SK-N-SH (cell line): ENCODE measurements at regions not wholly inside any gene's neighbourhood (a gene's known extent, or its start where the extent isn't known, plus 50 kb on each side); places are given as distances from the start of the nearest gene placed in this dataset.

Experiments used
- CTCF ChIA-PET: fragments of 300-600, 350-600 bp; formaldehyde crosslinking; extraction: SDS; loops from one replicate; lab custom pipeline; 2021; lab: Yijun Ruan, JAX
- POLR2A ChIA-PET: fragments of 350-600 bp; sonication (Branson Sonifier 250); formaldehyde crosslinking; extraction: SDS; loops from one replicate; lab custom pipeline; 2020; ENCODE audit warnings: antibody characterized with exemption, inconsistent platforms; lab: Yijun Ruan, JAX
- DNase-seq: peaks from one replicate; pipeline ENCODE4 v3.0.0; 2012
- H2AFZ ChIP-seq: fragments of 200-600 bp; sonication (generic); 2 replicates; pipeline ENCODE4 v1.8.1; 2016; ENCODE audit warnings: antibody characterized with exemption, mild to moderate bottlenecking, low read depth
- H3F3A ChIP-seq: fragments of 200-600 bp; sonication (generic); replicated peaks from 2 replicates; pipeline ENCODE3; 2016; ENCODE audit warnings: antibody characterized with exemption, mild to moderate bottlenecking; ENCODE audit not compliant: insufficient read depth
- H3K27ac ChIP-seq, 2 experiments: fragments of 200-500 bp in 1 of 2; fragments of 200-600 bp in 1 of 2; sonication (Bioruptor generic) in 1 of 2; sonication (generic), shearing (Covaris generic) in 1 of 2; 2 replicates each; pipeline versions ENCODE4 v1.5.1 to v1.6.1; 2014 to 2016; ENCODE audit warnings: low read depth in 2 of 2, inconsistent platforms in 1 of 2, low read length in 1 of 2, mild to moderate bottlenecking in 1 of 2, mixed read lengths in 1 of 2
- H3K27me3 ChIP-seq: fragments of 200-600 bp; sonication (generic), shearing (Covaris generic); 2 replicates; pipeline ENCODE4 v1.6.1; 2016; ENCODE audit warnings: mixed run types; ENCODE audit not compliant: insufficient read depth
- H3K36me3 ChIP-seq, 2 experiments: fragments of 200-500 bp in 1 of 2; fragments of 200-600 bp in 1 of 2; sonication (Bioruptor generic) in 1 of 2; sonication (generic) in 1 of 2; replicated peaks in 1 of 2; 2 replicates each; pipeline versions ENCODE3 to v1.5.1; 2014 to 2016; ENCODE audit warnings: low read length in 1 of 2, mild to moderate bottlenecking in 1 of 2; ENCODE audit not compliant: insufficient read depth in 2 of 2, control insufficient read depth in 1 of 2
- H3K4me1 ChIP-seq, 2 experiments: fragments of 200-500 bp in 1 of 2; fragments of 200-600 bp in 1 of 2; sonication (Bioruptor generic) in 1 of 2; sonication (generic), shearing (Covaris generic) in 1 of 2; 2 replicates each; pipeline versions ENCODE4 v1.5.1 to v1.6.1; 2014 to 2016; ENCODE audit warnings: low read depth in 1 of 2, low read length in 1 of 2, mixed run types in 1 of 2; ENCODE audit not compliant: insufficient read depth in 2 of 2, control insufficient read depth in 1 of 2
- H3K4me2 ChIP-seq: fragments of 200-600 bp; sonication (generic), shearing (Covaris generic); 2 replicates; pipeline ENCODE4 v1.6.1; 2017; ENCODE audit warnings: mixed run types
- H3K4me3 ChIP-seq, 2 experiments: fragments of 200-500 bp in 1 of 2; fragments of 200-600 bp in 1 of 2; sonication (Bioruptor generic) in 1 of 2; sonication (generic), shearing (Covaris generic) in 1 of 2; 2 replicates each; pipeline versions ENCODE4 v1.5.1 to v1.8.1; 2014 to 2016; ENCODE audit warnings: low read depth in 2 of 2, inconsistent platforms in 1 of 2, low read length in 1 of 2, mild to moderate bottlenecking in 1 of 2, mixed read lengths in 1 of 2, moderate library complexity in 1 of 2
- H3K79me2 ChIP-seq: fragments of 200-600 bp; sonication (generic); 2 replicates; pipeline ENCODE4 v1.8.1; 2017; ENCODE audit warnings: mild to moderate bottlenecking; ENCODE audit not compliant: insufficient read depth
- H3K9ac ChIP-seq: fragments of 200-600 bp; sonication (generic); 2 replicates; pipeline ENCODE4 v1.6.1; 2017; ENCODE audit warnings: mixed run types
- H3K9me2 ChIP-seq: fragments of 200-600 bp; sonication (generic); 2 replicates; pipeline ENCODE4 v1.6.1; 2017; ENCODE audit warnings: mixed run types
- H3K9me3 ChIP-seq: fragments of 200-600 bp; sonication (generic); 2 replicates; pipeline ENCODE4 v1.6.1; 2017; ENCODE audit warnings: mixed run types, mild to moderate bottlenecking, moderate library complexity
- H4K20me1 ChIP-seq: fragments of 200-600 bp; sonication (generic); 2 replicates; pipeline ENCODE4 v1.6.1; 2017; ENCODE audit warnings: mild to moderate bottlenecking, mixed run types; ENCODE audit not compliant: insufficient read depth
- CHD2 ChIP-seq: fragments of 150-350 bp; IDR thresholded peaks from 2 replicates; pipeline ENCODE4 v1.6.1; 2018; ENCODE audit warnings: low read length; ENCODE audit not compliant: partially characterized antibody
- CTCF ChIP-seq: fragments of 200-600 bp; sonication (generic); IDR thresholded peaks from 2 replicates; pipeline ENCODE4 v1.6.1; 2017; ENCODE audit warnings: antibody characterized with exemption, mild to moderate bottlenecking, moderate library complexity
- FOSL2 ChIP-seq: IDR thresholded peaks from 2 replicates; pipeline ENCODE4 v1.4.0; 2012; ENCODE audit warnings: low read depth, mild to moderate bottlenecking, moderate library complexity, borderline replicate concordance
- PBX3 ChIP-seq: IDR thresholded peaks from 2 replicates; pipeline ENCODE4; 2012
- RCOR1 ChIP-seq: fragments of 150-350 bp; IDR thresholded peaks from 2 replicates; pipeline ENCODE4 v1.6.1; 2017; ENCODE audit warnings: antibody characterized with exemption, low read length
- REST ChIP-seq: IDR thresholded peaks from 2 replicates; pipeline ENCODE4 v1.6.1; 2012; ENCODE audit warnings: mild to moderate bottlenecking, low read depth, low read length, moderate library complexity
- TAF1 ChIP-seq: IDR thresholded peaks from 2 replicates; pipeline ENCODE4 v1.6.1; 2012; ENCODE audit warnings: low read depth, mild to moderate bottlenecking, low read length, moderate library complexity, borderline replicate concordance
- TEAD4 ChIP-seq: IDR thresholded peaks from 2 replicates; pipeline ENCODE4 v1.4.0; 2012; ENCODE audit warnings: mild to moderate bottlenecking, borderline replicate concordance; ENCODE audit not compliant: insufficient read depth
- WGBS: methylation state at CpG from one replicate; pipeline ENCODE4 v1.1.6; 2017; ENCODE audit warnings: low lambda C conversion rate; 5-methylcytosine and 5-hydroxymethylcytosine counted together

- no peak for DNase-seq
- TF ChIP-seq CTCF: no peak
- no peak for TF ChIP-seq PBX3
- no peak for TF ChIP-seq CHD2
- no peak for TF ChIP-seq TAF1
- no peak for TF ChIP-seq REST
- no peak for TF ChIP-seq FOSL2
- TF ChIP-seq TEAD4: no peak
- no peak for TF ChIP-seq RCOR1
Measured at GRCh38 chr5:117888688-117889087, 1099.7 kb downstream of the DTWD2 start.

More at GRCh38 chr5:117888688-117889087, 1099.7 kb downstream of the DTWD2 start:
- Histone ChIP-seq H3F3A (no peaks in the 10 kb centered on the region), H3K4me1 (no peaks in the 10 kb centered on the region), H3K9me3 (no peaks in the 10 kb centered on the region), H2AFZ (no peak overlapping the region), H3K9me2 (no peaks in the 10 kb centered on the region), H3K27me3 (no peaks in the 10 kb centered on the region), H3K27ac (no peak overlapping the region), H3K4me3 (no peak overlapping the region), H3K9ac (no peak overlapping the region), H3K36me3 (no peaks in the 10 kb centered on the region), H3K79me2 (no peaks in the 10 kb centered on the region), H4K20me1 (no peaks in the 10 kb centered on the region), H3K4me2 (no peak overlapping the region)
- WGBS: 27% methylated on average over 2 of the region's 2 CpGs
- CTCF ChIA-PET: interaction anchor here (1.0 to 1.1 kb wide), 2 partner anchors 16 to 21 kb away, joined by 3 read pairs; no protein-coding TSS in a partner anchor
- POLR2A ChIA-PET: interaction anchor here (0.6 kb wide), 1 partner anchor 860 kb away, joined by 4 read pairs; no protein-coding TSS in a partner anchor
